A549 (cell line): ENCODE measurements at regions not wholly inside any gene's neighbourhood (a gene's known extent, or its start where the extent isn't known, plus 50 kb on each side); places are given as distances from the start of the nearest gene placed in this dataset.

Experiments
- ATAC-seq, 2 experiments: fragments of 200-7000 bp in 1 of 2; fragments of >200 bp in 1 of 2; cut with Nextera tagmentation in 1 of 2; cut with Tn5 transposase in 1 of 2; 3 replicates each; pipeline versions ENCODE4 v1.8.0 to v1.9.1; 2018 to 2020; ENCODE audit warnings: mild to moderate bottlenecking in 1 of 2, moderate library complexity in 1 of 2
- CTCF ChIA-PET: fragments of 300-600 bp; sonication (Branson Sonifier 250); formaldehyde crosslinking; extraction: SDS; loops from one replicate; lab custom pipeline; 2021; ENCODE audit warnings: antibody characterized with exemption, inconsistent platforms; lab: Yijun Ruan, JAX
- POLR2A ChIA-PET: fragments of 350-600 bp; formaldehyde crosslinking; extraction: SDS; loops from one replicate; lab custom pipeline; 2021; ENCODE audit warnings: antibody characterized with exemption, inconsistent platforms; lab: Yijun Ruan, JAX
- DNase-seq, 2 experiments: peaks; one replicate each; pipeline versions ENCODE4 v3.0.0 to v3.0.0-alpha.2; 2011 to 2016; ENCODE audit warnings: low read depth in 1 of 2, low spot score in 1 of 2
- FAIRE-seq: peaks from 2 replicates; lab custom pipeline; 2011; peaks lifted over from hg19 to GRCh38; lab: Jason Lieb, UNC
- H3K27ac ChIP-seq, 2 experiments: fragments of >200 bp; sonication (Bioruptor Twin); formaldehyde crosslinking; 3 replicates each; pipeline ENCODE4 v1.5.1; 2016 to 2017
- H3K4me1 ChIP-seq: fragments of >200 bp; sonication (Bioruptor Twin); formaldehyde crosslinking; 3 replicates; pipeline ENCODE4 v1.6.1; 2016
- H3K4me2 ChIP-seq: fragments of >200 bp; sonication (Bioruptor Twin); formaldehyde crosslinking; 3 replicates; pipeline ENCODE4 v1.6.1; 2016
- H3K4me3 ChIP-seq: fragments of >200 bp; sonication (Bioruptor Twin); formaldehyde crosslinking; 3 replicates; pipeline ENCODE4 v1.5.1; 2016
- H3K9me3 ChIP-seq: fragments of >200 bp; sonication (Bioruptor Twin); formaldehyde crosslinking; 3 replicates; pipeline ENCODE4 v1.6.1; 2016
- BHLHE40 ChIP-seq: IDR thresholded peaks from 2 replicates; pipeline ENCODE4 v1.6.1; 2012; ENCODE audit warnings: low read depth, low read length, inconsistent platforms
- CBX2 ChIP-seq: fragments of 200-600 bp; sonication (generic); IDR thresholded peaks from 2 replicates; pipeline ENCODE4 v1.6.1; 2016; ENCODE audit warnings: low read depth, mild to moderate bottlenecking, borderline replicate concordance
- CBX8 ChIP-seq: fragments of 200-600 bp; sonication (generic); IDR thresholded peaks from 2 replicates; pipeline ENCODE4 v1.6.1; 2016
- CHD2 ChIP-seq: fragments of 150-350 bp; IDR thresholded peaks from 2 replicates; pipeline ENCODE4 v1.6.1; 2014; ENCODE audit warnings: low read length; ENCODE audit not compliant: partially characterized antibody
- EHF ChIP-seq: fragments of 250-450 bp; sonication (Bioruptor Pico); IDR thresholded peaks from 2 replicates; pipeline ENCODE4 v1.5.0; 2020; ENCODE audit warnings: mild to moderate bottlenecking
- EP300 ChIP-seq, 2 experiments: fragments of >200 bp; sonication (Bioruptor Twin); formaldehyde crosslinking; IDR thresholded peaks; 2 replicates in 1 of 2; 3 replicates in 1 of 2; pipeline ENCODE4 v1.6.1; 2016 to 2017
- FOSB ChIP-seq: fragments of 250-450 bp; sonication (Bioruptor Pico); IDR thresholded peaks from 2 replicates; pipeline ENCODE4 v1.5.0; 2020; ENCODE audit warnings: mild to moderate bottlenecking, moderate library complexity
- FOSL2 ChIP-seq, 2 experiments: fragments of 450-650 bp in 1 of 2; fragments of >200 bp in 1 of 2; sonication (Bioruptor Twin) in 1 of 2; formaldehyde crosslinking; IDR thresholded peaks; 2 replicates each; pipeline versions ENCODE4 v1.5.0 to v1.6.1; 2016 to 2020; ENCODE audit warnings: mild to moderate bottlenecking in 1 of 2, moderate library complexity in 1 of 2
- HDAC2 ChIP-seq: fragments of 200-600 bp; sonication (generic); IDR thresholded peaks from 2 replicates; pipeline ENCODE4 v1.6.1; 2016
- HEYL ChIP-seq: fragments of 250-450 bp; sonication (Bioruptor Pico); IDR thresholded peaks from 2 replicates; pipeline ENCODE4 v1.8.0; 2021; ENCODE audit warnings: mild to moderate bottlenecking, moderate library complexity
- HOXA7 ChIP-seq: fragments of 250-450 bp; sonication (Bioruptor Pico); IDR thresholded peaks from 2 replicates; pipeline ENCODE4 v1.5.0; 2020; ENCODE audit warnings: mild to moderate bottlenecking, moderate library complexity
- JUNB ChIP-seq: fragments of >200 bp; sonication (Bioruptor Twin); formaldehyde crosslinking; IDR thresholded peaks from 2 replicates; pipeline ENCODE4 v1.6.1; 2016
- KDM1A ChIP-seq: fragments of 200-600 bp; sonication (generic); IDR thresholded peaks from 2 replicates; pipeline ENCODE4 v1.6.1; 2016; ENCODE audit warnings: low read depth, mild to moderate bottlenecking
- MAFK ChIP-seq: fragments of 450-650 bp; IDR thresholded peaks from 2 replicates; pipeline ENCODE4 v1.6.1; 2014; ENCODE audit not compliant: partially characterized antibody
- MYC ChIP-seq: IDR thresholded peaks from 2 replicates; pipeline ENCODE4 v1.6.1; 2012; ENCODE audit warnings: mild to moderate bottlenecking, inconsistent platforms, low read length, improper control_type of control experiment, borderline replicate concordance
- NFE2L2 ChIP-seq: fragments of 150-350 bp; conservative IDR thresholded peaks from 2 replicates; pipeline ENCODE4 v1.6.1; 2014; ENCODE audit warnings: low read length
- POLR2A ChIP-seq: IDR thresholded peaks from 2 replicates; pipeline ENCODE4 v1.6.1; 2012; ENCODE audit warnings: mild to moderate bottlenecking, low read length
- SMC3 ChIP-seq: fragments of >200 bp; sonication (Bioruptor Twin); formaldehyde crosslinking; IDR thresholded peaks from 3 replicates; pipeline ENCODE4 v1.6.1; 2018; ENCODE audit warnings: inconsistent platforms
- SREBF2 ChIP-seq: fragments of 450-650 bp; IDR thresholded peaks from 2 replicates; pipeline ENCODE4 v1.6.1; 2014; ENCODE audit warnings: mild to moderate bottlenecking, moderate library complexity
- ZC3H11A ChIP-seq: fragments of 450-650 bp; IDR thresholded peaks from 2 replicates; pipeline ENCODE4 v1.6.1; 2014; ENCODE audit warnings: antibody characterized with exemption, mild to moderate bottlenecking
- ZFP36 ChIP-seq: fragments of 450-650 bp; IDR thresholded peaks from 2 replicates; pipeline ENCODE4 v1.6.1; 2014; ENCODE audit warnings: borderline replicate concordance; ENCODE audit not compliant: partially characterized antibody
- ZNF302 ChIP-seq: fragments of 250-450 bp; sonication (Bioruptor Pico); IDR thresholded peaks from 2 replicates; pipeline ENCODE4 v1.9.0; 2021; ENCODE audit warnings: inconsistent platforms, mild to moderate bottlenecking, moderate library complexity
- WGBS: methylation state at CpG from one replicate; pipeline ENCODE4 v1.1.6; 2017; ENCODE audit errors: missing lambda C conversion rate; 5-methylcytosine and 5-hydroxymethylcytosine counted together
- TF ChIP-seq, protein P1 (sequence below): fragments of >200 bp; sonication (Bioruptor Twin); formaldehyde crosslinking; IDR thresholded peaks from 2 replicates; pipeline ENCODE4 v1.6.1; 2016
- TF ChIP-seq, protein P2 (sequence below): fragments of 250-450 bp; sonication (Bioruptor Pico); IDR thresholded peaks from 2 replicates; pipeline ENCODE4 v1.5.0; 2021; ENCODE audit warnings: mild to moderate bottlenecking, moderate library complexity, borderline replicate concordance
- TF ChIP-seq, protein P3 (sequence below): fragments of 250-450 bp; sonication (Bioruptor Pico); IDR thresholded peaks from 2 replicates; pipeline ENCODE4 v1.5.0; 2020; ENCODE audit warnings: low read depth, mild to moderate bottlenecking, moderate library complexity
- TF ChIP-seq, protein P4 (sequence below): fragments of >200 bp; sonication (Bioruptor Twin); formaldehyde crosslinking; IDR thresholded peaks from 3 replicates; pipeline ENCODE4 v1.6.1; 2016

DNA sequence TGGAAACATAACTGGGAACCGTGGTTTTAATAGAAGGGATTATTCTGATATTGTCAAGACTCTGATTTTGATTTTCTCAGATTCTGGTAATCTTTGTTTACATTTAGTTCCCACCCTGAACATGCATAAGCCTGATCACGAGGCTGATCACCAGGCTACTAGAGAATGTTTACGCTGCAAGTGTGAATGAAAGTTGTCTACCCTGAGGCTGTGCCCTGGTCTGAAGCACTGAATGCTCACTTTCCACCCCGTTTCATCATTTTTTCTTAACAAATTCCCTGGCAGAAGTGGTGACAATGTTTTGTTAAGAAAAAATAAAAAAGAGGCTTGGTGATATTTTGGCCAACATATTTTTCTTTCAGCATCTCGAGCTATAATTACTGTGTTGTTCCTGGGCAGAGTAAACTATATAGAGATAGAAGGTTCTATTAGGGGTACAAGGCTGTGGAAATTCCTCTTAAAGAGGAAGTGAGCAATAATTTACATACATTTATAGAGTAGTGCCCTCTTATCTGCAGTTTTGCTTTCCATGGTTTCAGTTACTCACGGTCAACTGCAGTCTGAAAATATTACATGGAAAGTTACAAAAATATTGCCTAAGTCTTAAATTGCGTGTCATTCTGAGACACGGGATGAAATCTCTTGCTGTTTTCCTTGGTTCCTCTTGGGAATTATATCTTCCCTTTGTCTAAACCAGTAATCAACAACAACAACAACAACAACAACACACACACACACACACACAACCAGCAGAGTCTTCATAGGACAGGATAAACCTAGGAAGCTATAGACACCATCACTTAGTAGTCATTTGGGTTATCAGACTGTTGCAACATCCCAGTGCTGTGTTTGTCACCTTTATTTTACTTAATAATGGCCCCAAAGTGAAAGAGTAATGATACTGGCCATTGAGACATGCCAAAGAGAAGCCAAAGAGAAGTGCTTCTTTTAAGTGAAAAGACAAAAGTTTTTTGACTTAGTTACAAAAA lies 566.6 kb upstream of the CITED2 start:
- no peak overlapping the region for H3K4me3 ChIP-seq
- H3K27ac ChIP-seq = no peak overlapping the region
- DNase-seq (no peak), FAIRE-seq (no peak), ATAC-seq (no peak)
- CTCF ChIA-PET = no interaction called here
- 74% methylated on average over 8 of the region's 8 CpGs for WGBS
- H3K4me1 ChIP-seq = peaks cover 14% of the 10 kb centered on the region; the same call in 2 of the 3 replicates
- POLR2A ChIA-PET = no interaction called here
- no peak overlapping the region for H3K4me2 ChIP-seq
- TF ChIP-seq, protein P1, sequence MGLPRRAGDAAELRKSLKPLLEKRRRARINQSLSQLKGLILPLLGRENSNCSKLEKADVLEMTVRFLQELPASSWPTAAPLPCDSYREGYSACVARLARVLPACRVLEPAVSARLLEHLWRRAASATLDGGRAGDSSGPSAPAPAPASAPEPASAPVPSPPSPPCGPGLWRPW = no peak
- H3K9me3 ChIP-seq = no peaks in the 10 kb centered on the region

DNA sequence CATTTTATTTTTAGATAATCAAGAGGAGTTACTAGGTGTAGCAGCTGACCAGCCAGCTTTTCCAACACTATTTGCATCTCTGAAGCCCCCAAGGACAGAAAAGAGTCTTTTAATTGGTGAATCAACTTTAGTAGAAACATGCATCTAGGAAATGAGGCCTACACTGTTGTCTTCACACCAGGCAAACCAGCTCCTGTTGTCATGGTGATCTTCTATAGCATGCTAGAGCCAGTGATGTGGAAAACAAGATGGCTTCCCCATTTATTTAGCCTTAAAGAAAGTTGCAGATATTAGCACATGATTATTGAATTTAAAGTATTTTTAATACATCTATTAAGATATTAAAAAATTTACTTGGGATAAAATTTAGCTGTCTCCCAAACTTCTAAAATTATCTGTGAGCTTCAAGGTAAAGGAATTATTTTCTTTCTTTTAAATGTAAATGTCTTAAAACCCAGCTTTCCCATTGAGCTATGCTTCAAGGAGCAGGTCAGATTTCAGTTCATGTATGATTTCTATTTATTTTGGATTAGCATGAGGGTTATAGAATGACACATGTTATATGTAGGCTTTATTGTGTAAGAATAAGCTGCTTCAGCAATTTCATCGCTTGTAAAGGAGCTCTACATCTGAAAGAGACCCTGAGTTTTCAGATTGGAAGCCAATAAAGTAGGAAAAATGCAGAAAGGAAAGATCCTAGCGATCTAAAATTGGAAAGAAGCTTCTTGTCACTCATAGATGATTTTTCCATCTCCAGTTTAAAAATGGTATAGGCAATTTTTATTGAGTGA lies 564.9 kb upstream of the CITED2 start:
- no peak overlapping the region for H3K27ac ChIP-seq
- peaks cover 14% of the 10 kb centered on the region; the same call in 2 of the 3 replicates for H3K4me1 ChIP-seq
- TF ChIP-seq HDAC2 (no peak), MAFK (peak; percentile 43)
- no peak overlapping the region for H3K4me3 ChIP-seq
- ChIA-PET POLR2A (interaction anchor here (1.5 kb wide), 1 partner anchor 565 kb away, joined by 3 read pairs; the partner anchor contains the start of gene CITED2), CTCF (no interaction called here)
- H3K9me3 ChIP-seq = no peaks in the 10 kb centered on the region
- no peak overlapping the region for H3K4me2 ChIP-seq
- DNase-seq (no peak), ATAC-seq (no peak), FAIRE-seq (no peak)
- WGBS = 76% methylated on average over 2 of the region's 2 CpGs

DNA sequence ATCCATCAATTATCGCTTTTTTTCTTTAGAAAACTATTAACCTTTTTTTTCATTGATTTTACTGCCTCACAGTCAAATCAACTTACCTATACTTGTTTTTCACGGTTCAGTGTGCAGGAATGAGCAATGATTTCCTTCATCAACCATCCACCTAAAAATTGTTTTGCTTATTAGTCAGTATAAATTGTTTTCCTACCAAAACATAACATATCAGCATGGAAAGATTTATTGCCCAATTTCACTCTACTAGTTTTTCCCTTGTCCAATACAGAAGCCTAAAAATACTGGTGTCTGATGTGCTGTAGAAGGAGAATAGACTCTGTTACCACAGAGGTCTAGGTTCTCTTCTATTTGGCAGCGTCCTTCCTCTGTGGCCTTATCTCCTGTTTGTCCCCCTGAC lies 558.2 kb upstream of the CITED2 start:
- Histone ChIP-seq H3K27ac (no peak overlapping the region), H3K4me1 (no peaks in the 10 kb centered on the region), H3K4me3 (no peak overlapping the region), H3K4me2 (no peak overlapping the region), H3K9me3 (no peaks in the 10 kb centered on the region)
- TF ChIP-seq NFE2L2 = no peak
- TF ChIP-seq, protein P2, sequence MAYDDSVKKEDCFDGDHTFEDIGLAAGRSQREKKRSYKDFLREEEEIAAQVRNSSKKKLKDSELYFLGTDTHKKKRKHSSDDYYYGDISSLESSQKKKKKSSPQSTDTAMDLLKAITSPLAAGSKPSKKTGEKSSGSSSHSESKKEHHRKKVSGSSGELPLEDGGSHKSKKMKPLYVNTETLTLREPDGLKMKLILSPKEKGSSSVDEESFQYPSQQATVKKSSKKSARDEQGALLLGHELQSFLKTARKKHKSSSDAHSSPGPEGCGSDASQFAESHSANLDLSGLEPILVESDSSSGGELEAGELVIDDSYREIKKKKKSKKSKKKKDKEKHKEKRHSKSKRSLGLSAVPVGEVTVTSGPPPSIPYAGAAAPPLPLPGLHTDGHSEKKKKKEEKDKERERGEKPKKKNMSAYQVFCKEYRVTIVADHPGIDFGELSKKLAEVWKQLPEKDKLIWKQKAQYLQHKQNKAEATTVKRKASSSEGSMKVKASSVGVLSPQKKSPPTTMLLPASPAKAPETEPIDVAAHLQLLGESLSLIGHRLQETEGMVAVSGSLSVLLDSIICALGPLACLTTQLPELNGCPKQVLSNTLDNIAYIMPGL (CRISPR knock-in tag) = no peak
- no peak for TF ChIP-seq FOSL2 (IDR thresholded peaks at IDR 0.05)
- no peak for TF ChIP-seq FOSL2 (CRISPR knock-in tag; IDR thresholded peaks at IDR 0.05)
- TF ChIP-seq SMC3 = no peak
- no peak for TF ChIP-seq HEYL (CRISPR knock-in tag)
- TF ChIP-seq EHF (CRISPR knock-in tag) = no peak
- no peak for TF ChIP-seq EP300 (IDR thresholded peaks at IDR 0.05)
- no peak for TF ChIP-seq CBX8
- TF ChIP-seq ZC3H11A = no peak
- no peak for TF ChIP-seq JUNB
- TF ChIP-seq ZNF302 (CRISPR knock-in tag) = no peak
- CTCF ChIA-PET = no interaction called here
- DNase-seq = no peak
- POLR2A ChIA-PET = no interaction called here
- no peak for FAIRE-seq
- 59% methylated on average over 3 of the region's 3 CpGs for WGBS
- ATAC-seq = no peak

DNA sequence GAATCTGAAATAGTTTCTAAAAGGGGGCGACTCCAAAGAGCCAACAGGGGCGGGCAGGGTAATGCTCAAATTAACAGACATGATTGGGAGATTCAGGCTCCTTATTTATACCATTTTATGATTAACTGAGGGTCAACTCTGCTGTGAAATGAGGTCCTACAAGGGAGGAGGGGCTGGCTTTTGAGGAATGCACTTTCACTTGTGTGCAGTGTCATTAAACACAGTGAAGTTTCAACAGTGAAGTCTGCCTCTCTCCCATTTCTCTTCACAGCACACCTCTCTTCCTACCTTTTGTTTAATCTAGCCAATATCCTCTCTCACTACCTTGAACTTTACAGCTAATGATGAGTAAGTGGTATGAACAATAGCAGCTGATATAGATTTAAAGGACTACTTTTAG lies 557.3 kb upstream of the CITED2 start:
- Histone ChIP-seq H3K4me2 (no peak overlapping the region), H3K4me3 (no peak overlapping the region), H3K9me3 (no peaks in the 10 kb centered on the region), H3K4me1 (no peaks in the 10 kb centered on the region), H3K27ac (no peak overlapping the region)
- DNase-seq (no peak), FAIRE-seq (no peak), ATAC-seq (no peak)
- ChIA-PET CTCF (no interaction called here), POLR2A (no interaction called here)
- whole genome bisulfite sequencing = 75% methylated on average over 2 of the region's 2 CpGs
- TF ChIP-seq SREBF2 (no peak), ZC3H11A (no peak), FOSB (no peak), KDM1A (no peak), POLR2A (no peak), EHF (CRISPR knock-in tag) (no peak), ZFP36 (no peak), CBX2 (no peak), HOXA7 (CRISPR knock-in tag) (no peak), MYC (no peak), CHD2 (no peak), BHLHE40 (no peak)
- TF ChIP-seq, protein P3, sequence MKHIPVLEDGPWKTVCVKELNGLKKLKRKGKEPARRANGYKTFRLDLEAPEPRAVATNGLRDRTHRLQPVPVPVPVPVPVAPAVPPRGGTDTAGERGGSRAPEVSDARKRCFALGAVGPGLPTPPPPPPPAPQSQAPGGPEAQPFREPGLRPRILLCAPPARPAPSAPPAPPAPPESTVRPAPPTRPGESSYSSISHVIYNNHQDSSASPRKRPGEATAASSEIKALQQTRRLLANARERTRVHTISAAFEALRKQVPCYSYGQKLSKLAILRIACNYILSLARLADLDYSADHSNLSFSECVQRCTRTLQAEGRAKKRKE (CRISPR knock-in tag) = no peak
- TF ChIP-seq, protein P4, sequence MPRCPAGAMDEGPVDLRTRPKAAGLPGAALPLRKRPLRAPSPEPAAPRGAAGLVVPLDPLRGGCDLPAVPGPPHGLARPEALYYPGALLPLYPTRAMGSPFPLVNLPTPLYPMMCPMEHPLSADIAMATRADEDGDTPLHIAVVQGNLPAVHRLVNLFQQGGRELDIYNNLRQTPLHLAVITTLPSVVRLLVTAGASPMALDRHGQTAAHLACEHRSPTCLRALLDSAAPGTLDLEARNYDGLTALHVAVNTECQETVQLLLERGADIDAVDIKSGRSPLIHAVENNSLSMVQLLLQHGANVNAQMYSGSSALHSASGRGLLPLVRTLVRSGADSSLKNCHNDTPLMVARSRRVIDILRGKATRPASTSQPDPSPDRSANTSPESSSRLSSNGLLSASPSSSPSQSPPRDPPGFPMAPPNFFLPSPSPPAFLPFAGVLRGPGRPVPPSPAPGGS = no peak
